CD4-positive, alpha-beta memory T cell (primary cell): ENCODE measurements at regions not wholly inside any gene's neighbourhood (a gene's known extent, or its start where the extent isn't known, plus 50 kb on each side); places are given as distances from the start of the nearest gene placed in this dataset.

ENCODE experiments used
- CTCF ChIA-PET: fragments of 350-600 bp; sonication (Branson Sonifier 250); formaldehyde crosslinking; loops from one replicate; lab custom pipeline; 2021; ENCODE audit warnings: inconsistent platforms; ENCODE audit not compliant: partially characterized antibody; lab: Charles Lee
- POLR2A ChIA-PET: fragments of 350-600 bp; sonication (Branson Sonifier 250); formaldehyde crosslinking; loops from one replicate; lab custom pipeline; 2021; ENCODE audit not compliant: partially characterized antibody; lab: Charles Lee
- DNase-seq, 5 donors: peaks; one replicate each; pipeline versions ENCODE4 v3.0.0 to v3.0.0-alpha.2; 2020 to 2022; ENCODE audit warnings: mixed read lengths in 1 of 5
- H3K27ac ChIP-seq: one replicate; pipeline ENCODE4 v1.7.0; 2013; ENCODE audit warnings: low read depth, low read length
- H3K27me3 ChIP-seq: 2 replicates; pipeline ENCODE4 v1.7.0; 2013; ENCODE audit warnings: mild to moderate bottlenecking, low read length, moderate library complexity; ENCODE audit not compliant: insufficient read depth
- H3K36me3 ChIP-seq: 2 replicates; pipeline ENCODE4 v1.7.0; 2013; ENCODE audit warnings: mild to moderate bottlenecking, low read length, moderate library complexity; ENCODE audit not compliant: insufficient read depth
- H3K4me1 ChIP-seq: 2 replicates; pipeline ENCODE4 v1.7.0; 2013; ENCODE audit warnings: mild to moderate bottlenecking, low read length, moderate library complexity; ENCODE audit not compliant: insufficient read depth
- H3K4me3 ChIP-seq, 2 donors: one replicate each; pipeline ENCODE4 v1.7.0; 2013; ENCODE audit warnings: low read length in 2 of 2, mild to moderate bottlenecking in 1 of 2
- H3K9me3 ChIP-seq, 2 donors: one replicate each; pipeline ENCODE4 v1.7.0; 2013; ENCODE audit warnings: low read length in 2 of 2, control low read depth in 1 of 2; ENCODE audit not compliant: control insufficient read depth in 1 of 2
- H3K27ac Mint-ChIP-seq, 7 donors: one replicate each; pipeline ENCODE4 v1.8.0; 2020 to 2021; ENCODE audit warnings: mixed read lengths in 7 of 7, mild to moderate bottlenecking in 6 of 7, inconsistent platforms in 3 of 7, moderate library complexity in 3 of 7
- H3K27me3 Mint-ChIP-seq, 2 donors: one replicate each; pipeline ENCODE4 v1.8.0; 2020 to 2021; ENCODE audit warnings: mixed read lengths in 2 of 2
- H3K36me3 Mint-ChIP-seq, 2 donors: one replicate each; pipeline ENCODE4 v1.8.0; 2020 to 2021; ENCODE audit warnings: mixed read lengths in 2 of 2, inconsistent platforms in 1 of 2, mild to moderate bottlenecking in 1 of 2
- H3K4me1 Mint-ChIP-seq, 4 donors: one replicate each; pipeline ENCODE4 v1.8.0; 2020 to 2021; ENCODE audit warnings: mixed read lengths in 4 of 4, mild to moderate bottlenecking in 1 of 4
- H3K4me3 Mint-ChIP-seq, 8 donors: one replicate each; pipeline ENCODE4 v1.8.0; 2020 to 2021; ENCODE audit warnings: mixed read lengths in 8 of 8, mild to moderate bottlenecking in 7 of 8, moderate library complexity in 6 of 8, inconsistent platforms in 3 of 8
- H3K9me3 Mint-ChIP-seq, 8 donors: one replicate each; pipeline ENCODE4 v1.8.0; 2020 to 2021; ENCODE audit warnings: mixed read lengths in 8 of 8, mild to moderate bottlenecking in 5 of 8, inconsistent platforms in 3 of 8, moderate library complexity in 1 of 8
- intact Hi-C: fragments of 100-400 bp; cut with micrococcal nuclease; formaldehyde crosslinking; loops from one replicate; pipeline ENCODE4 v1.15.1; 2023

GRCh38 chr3:107943786-107944523, 146.9 kb downstream of the CD47 start:
- intact Hi-C loops: no loop called here
- no peak overlapping the region for H3K4me3 ChIP-seq
- no peaks in the 10 kb centered on the region for H3K9me3 ChIP-seq
- H3K36me3 Mint-ChIP-seq: no peaks in the 10 kb centered on the region
- DNase-seq: no peak
- no peaks in the 10 kb centered on the region for H3K36me3 ChIP-seq
- peaks cover 0 to 3% (median 0%) of the 10 kb centered on the region in 8 donors for H3K9me3 Mint-ChIP-seq
- H3K4me3 Mint-ChIP-seq: no peak overlapping the region
- ChIA-PET POLR2A (interaction anchor here (1.1 kb wide), 1 partner anchor 32 kb away, joined by 3 read pairs; no protein-coding TSS in a partner anchor), CTCF (interaction anchor here (1.3 to 3.2 kb wide), 2 partner anchors 16 to 32 kb away, joined by 3 to 20 read pairs; no protein-coding TSS in a partner anchor)
- no peaks in the 10 kb centered on the region for H3K27me3 ChIP-seq
- H3K4me1 ChIP-seq: peaks cover 15% of the 10 kb centered on the region
- no peak overlapping the region for H3K27ac ChIP-seq
- no peak overlapping the region for H3K27ac Mint-ChIP-seq
- H3K27me3 Mint-ChIP-seq: peaks cover 0 to 2% of the 10 kb centered on the region in 2 donors
- H3K4me1 Mint-ChIP-seq: peaks cover 8 to 16% (median 13%) of the 10 kb centered on the region in 4 donors

GRCh38 chr3:107942951-107943749, 147.7 kb downstream of the CD47 start:
- no peak for DNase-seq
- POLR2A ChIA-PET: interaction anchor here (0.6 kb wide), 1 partner anchor 182 kb away, joined by 3 read pairs; no protein-coding TSS in a partner anchor
- no peak overlapping the region for H3K4me3 Mint-ChIP-seq

GRCh38 chr3:107942244-107942643, 148.6 kb downstream of the CD47 start:
- POLR2A ChIA-PET: no interaction called here
- H3K27me3 Mint-ChIP-seq: no peaks in the 10 kb centered on the region
- H3K27ac ChIP-seq: no peak overlapping the region
- no peaks in the 10 kb centered on the region for H3K9me3 ChIP-seq
- peak overlapping the region in 3 of 8 donors; percentile 43 to 75 (median 56) for H3K4me3 Mint-ChIP-seq
- H3K4me3 ChIP-seq: no peak overlapping the region
- H3K9me3 Mint-ChIP-seq: peaks cover 0 to 4% (median 0%) of the 10 kb centered on the region in 8 donors
- CTCF ChIA-PET: interaction anchor here (1.2 to 5.2 kb wide), 3 partner anchors 14 to 380 kb away, joined by 3 to 35 read pairs (median 5); no protein-coding TSS in a partner anchor
- H3K27me3 ChIP-seq: no peaks in the 10 kb centered on the region
- H3K36me3 Mint-ChIP-seq: no peaks in the 10 kb centered on the region
- peaks cover 11 to 21% (median 16%) of the 10 kb centered on the region in 4 donors for H3K4me1 Mint-ChIP-seq
- intact Hi-C loops: no loop called here
- DNase-seq: peak in 1 of 5 donors; percentile 18
- H3K27ac Mint-ChIP-seq: peak overlapping the region in 3 of 7 donors; percentile 38 to 74 (median 53)
- H3K36me3 ChIP-seq: no peaks in the 10 kb centered on the region
- peaks cover 15% of the 10 kb centered on the region for H3K4me1 ChIP-seq

More at GRCh38 chr3:107942951-107943749, 147.7 kb downstream of the CD47 start:
- H3K4me1 ChIP-seq: peaks cover 15% of the 10 kb centered on the region
- H3K27me3 Mint-ChIP-seq: peaks cover 0 to 2% of the 10 kb centered on the region in 2 donors
- H3K4me1 Mint-ChIP-seq: peaks cover 9 to 18% (median 15%) of the 10 kb centered on the region in 4 donors
- H3K9me3 Mint-ChIP-seq: peaks cover 0 to 3% (median 0%) of the 10 kb centered on the region in 8 donors
- H3K36me3 Mint-ChIP-seq: no peaks in the 10 kb centered on the region
- CTCF ChIA-PET: interaction anchor here (3.2 kb wide), 1 partner anchor 15 kb away, joined by 20 read pairs; no protein-coding TSS in a partner anchor
- H3K27ac ChIP-seq: no peak overlapping the region
- H3K27ac Mint-ChIP-seq: peak overlapping the region in 1 of 7 donors; percentile 58
- H3K9me3 ChIP-seq: no peaks in the 10 kb centered on the region
- no peaks in the 10 kb centered on the region for H3K36me3 ChIP-seq
- H3K27me3 ChIP-seq: no peaks in the 10 kb centered on the region
- intact Hi-C loops: no loop called here
- H3K4me3 ChIP-seq: no peak overlapping the region

GRCh38 chr3:107939691-107940442, 151.0 kb downstream of the CD47 start:
- H3K27ac Mint-ChIP-seq: no peak overlapping the region
- no peak overlapping the region for H3K4me3 Mint-ChIP-seq
- Histone ChIP-seq H3K9me3 (no peaks in the 10 kb centered on the region), H3K27ac (no peak overlapping the region), H3K4me1 (peaks cover 15% of the 10 kb centered on the region), H3K36me3 (no peaks in the 10 kb centered on the region), H3K4me3 (no peak overlapping the region), H3K27me3 (no peaks in the 10 kb centered on the region)
- peaks cover 11 to 21% (median 16%) of the 10 kb centered on the region in 4 donors for H3K4me1 Mint-ChIP-seq
- H3K36me3 Mint-ChIP-seq: no peaks in the 10 kb centered on the region
- intact Hi-C loops: loop anchor here (10.0 kb wide), 1 partner anchor 105 kb away; no protein-coding TSS in a partner anchor
- peaks cover 0 to 6% of the 10 kb centered on the region in 2 donors for H3K27me3 Mint-ChIP-seq
- DNase-seq: no peak
- CTCF ChIA-PET: interaction anchor here (0.7 to 5.2 kb wide), 12 partner anchors 12 to 612 kb away, joined by 3 to 35 read pairs (median 4); no protein-coding TSS in a partner anchor
- POLR2A ChIA-PET: interaction anchor here (1.0 kb wide), 1 partner anchor 184 kb away, joined by 3 read pairs; no protein-coding TSS in a partner anchor
- H3K9me3 Mint-ChIP-seq: peaks cover 0 to 4% (median 0%) of the 10 kb centered on the region in 8 donors

DNA sequence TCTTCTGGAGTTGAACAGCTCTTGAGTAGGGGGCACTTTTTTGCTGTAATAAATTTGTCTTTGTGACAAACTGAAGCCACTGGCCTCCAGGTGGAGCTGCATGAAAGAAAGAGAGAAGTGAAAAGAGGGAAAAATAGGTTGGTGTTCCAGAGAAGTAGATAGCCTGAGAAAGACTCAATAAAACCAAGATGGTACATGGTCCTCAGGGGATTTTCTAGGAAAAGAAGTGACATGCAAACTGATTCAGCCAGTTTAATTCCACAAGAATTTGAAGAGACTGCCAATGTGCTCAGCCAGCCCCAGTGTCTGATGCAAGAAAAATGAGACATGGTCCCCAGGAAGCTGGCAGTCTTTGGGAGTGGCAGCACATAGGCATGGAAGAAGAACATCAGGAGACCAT, 152.7 kb downstream of the CD47 start:
- Histone ChIP-seq H3K36me3 (no peaks in the 10 kb centered on the region), H3K27ac (no peak overlapping the region), H3K9me3 (no peaks in the 10 kb centered on the region), H3K4me3 (no peak overlapping the region), H3K27me3 (no peaks in the 10 kb centered on the region), H3K4me1 (peaks cover 15% of the 10 kb centered on the region)
- peaks cover 1 to 11% of the 10 kb centered on the region in 2 donors for H3K27me3 Mint-ChIP-seq
- ChIA-PET CTCF (interaction anchor here (0.7 to 5.2 kb wide), 21 partner anchors 10 to 540 kb away, joined by 3 to 35 read pairs (median 4); no protein-coding TSS in a partner anchor), POLR2A (no interaction called here)
- H3K4me1 Mint-ChIP-seq: peaks cover 11 to 21% (median 16%) of the 10 kb centered on the region in 4 donors
- H3K27ac Mint-ChIP-seq: no peak overlapping the region
- H3K9me3 Mint-ChIP-seq: peaks cover 5 to 9% (median 7%) of the 10 kb centered on the region in 8 donors
- DNase-seq: peak in 3 of 5 donors; percentile 10 to 23 (median 15)
- intact Hi-C loops: loop anchor here (1.0 to 10.0 kb wide), 3 partner anchors 107 to 539 kb away; no protein-coding TSS in a partner anchor
- no peaks in the 10 kb centered on the region for H3K36me3 Mint-ChIP-seq
- no peak overlapping the region for H3K4me3 Mint-ChIP-seq

DNA sequence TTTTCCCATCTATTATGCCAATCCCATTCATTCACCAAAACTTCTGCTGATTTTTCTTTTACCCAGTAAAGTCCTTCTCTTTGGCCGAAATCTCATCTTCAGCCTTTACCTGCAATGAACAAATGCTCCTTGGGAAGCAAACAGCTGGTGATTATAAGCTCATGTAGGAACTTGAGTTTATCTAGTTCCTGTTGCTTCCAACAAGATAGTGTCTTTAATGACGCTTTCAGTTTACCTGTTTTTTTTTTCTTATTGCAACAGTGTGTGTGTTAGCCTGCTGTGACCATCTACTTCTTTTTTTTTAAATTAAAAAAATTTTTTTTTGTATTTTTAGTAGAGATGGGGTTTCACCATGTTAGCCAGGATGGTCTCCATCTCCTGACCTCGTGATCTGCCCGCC, 156.0 kb downstream of the CD47 start:
- no peak for DNase-seq
- H3K27ac ChIP-seq: no peak overlapping the region
- Mint-ChIP-seq H3K27ac (no peak overlapping the region), H3K27me3 (peaks cover 1 to 11% of the 10 kb centered on the region in 2 donors), H3K4me1 (peaks cover 0 to 5% (median 4%) of the 10 kb centered on the region in 4 donors), H3K36me3 (no peaks in the 10 kb centered on the region), H3K9me3 (peaks cover 4 to 12% (median 9%) of the 10 kb centered on the region in 8 donors), H3K4me3 (no peak overlapping the region)
- H3K36me3 ChIP-seq: no peaks in the 10 kb centered on the region
- no peaks in the 10 kb centered on the region for H3K27me3 ChIP-seq
- POLR2A ChIA-PET: interaction anchor here (0.6 kb wide), 2 partner anchors 135 to 218 kb away, joined by 3 read pairs; no protein-coding TSS in a partner anchor
- CTCF ChIA-PET: interaction anchor here (0.6 to 2.3 kb wide), 5 partner anchors 8 to 474 kb away, joined by 3 to 14 read pairs (median 4); no protein-coding TSS in a partner anchor
- no peak overlapping the region for H3K4me3 ChIP-seq
- intact Hi-C loops: loop anchor here (10.0 kb wide), 1 partner anchor 110 kb away; no protein-coding TSS in a partner anchor
- H3K4me1 ChIP-seq: no peaks in the 10 kb centered on the region
- H3K9me3 ChIP-seq: no peaks in the 10 kb centered on the region
